Osteoblast (primary cell): ENCODE measurements at regions not wholly inside any gene's neighbourhood (a gene's known extent, or its start where the extent isn't known, plus 50 kb on each side); places are given as distances from the start of the nearest gene placed in this dataset.

Experiments
- DNase-seq: peaks from one replicate; pipeline ENCODE4 v3.0.0; 2011; ENCODE audit warnings: low spot score, mixed read lengths; ENCODE audit not compliant: insufficient read length; ENCODE audit errors: missing footprints
- H2AFZ ChIP-seq: 2 replicates; pipeline ENCODE4 v1.6.0; 2011; ENCODE audit warnings: mild to moderate bottlenecking, low read length
- H3K27ac ChIP-seq: 2 replicates; pipeline ENCODE4 v1.5.1; 2011; ENCODE audit warnings: mild to moderate bottlenecking, low read depth, low read length, moderate library complexity
- H3K27me3 ChIP-seq: 2 replicates; pipeline ENCODE4 v1.6.0; 2012; ENCODE audit warnings: mild to moderate bottlenecking, control low read depth, inconsistent platforms, low read length, moderate library complexity; ENCODE audit not compliant: insufficient read depth
- H3K36me3 ChIP-seq: 2 replicates; pipeline ENCODE4 v1.5.1; 2011; ENCODE audit warnings: mild to moderate bottlenecking, low read length, control low read depth, moderate library complexity; ENCODE audit not compliant: insufficient read depth
- H3K4me1 ChIP-seq: 2 replicates; pipeline ENCODE4 v1.5.1; 2011; ENCODE audit warnings: mild to moderate bottlenecking, low read length, control low read depth, moderate library complexity; ENCODE audit not compliant: insufficient read depth
- H3K4me2 ChIP-seq: 2 replicates; pipeline ENCODE4 v1.6.0; 2011; ENCODE audit warnings: mild to moderate bottlenecking, low read length; ENCODE audit not compliant: insufficient read depth
- H3K4me3 ChIP-seq: fragments of 200-600 bp; sonication (generic); 3 replicates; pipeline ENCODE4 v1.5.1; 2012; ENCODE audit warnings: mild to moderate bottlenecking, low read length, inconsistent platforms; ENCODE audit not compliant: insufficient read depth
- H3K79me2 ChIP-seq: 2 replicates; pipeline ENCODE4 v1.6.0; 2012; ENCODE audit warnings: mild to moderate bottlenecking, low read length, control low read depth, inconsistent platforms; ENCODE audit not compliant: insufficient read depth
- H3K9me3 ChIP-seq: 2 replicates; pipeline ENCODE4 v1.5.1; 2011; ENCODE audit warnings: low read depth, low read length, control low read depth
- H4K20me1 ChIP-seq: 2 replicates; pipeline ENCODE4 v1.6.0; 2012; ENCODE audit warnings: mild to moderate bottlenecking, low read length, control low read depth; ENCODE audit not compliant: insufficient read depth
- CTCF ChIP-seq: IDR thresholded peaks from 2 replicates; pipeline ENCODE4 v1.5.1; 2011; ENCODE audit warnings: mild to moderate bottlenecking, low read depth, low read length, moderate library complexity; ENCODE audit errors: extremely low read depth

- no peaks in the 10 kb centered on the region for H3K27me3 ChIP-seq
- no peak overlapping the region for H3K27ac ChIP-seq
- H3K4me3 ChIP-seq, result no peak overlapping the region
- no peak for TF ChIP-seq CTCF
- no peak for DNase-seq
- H3K36me3 ChIP-seq, result no peaks in the 10 kb centered on the region
- H3K4me2 ChIP-seq, result no peak overlapping the region
- H4K20me1 ChIP-seq, result no peaks in the 10 kb centered on the region
- no peaks in the 10 kb centered on the region for H3K79me2 ChIP-seq
- H3K9me3 ChIP-seq, result no peaks in the 10 kb centered on the region
- peaks cover 8% of the 10 kb centered on the region for H3K4me1 ChIP-seq
- no peak overlapping the region for H2AFZ ChIP-seq
Measured at GRCh38 chr17:71405101-71405500, 715.7 kb upstream of the SOX9 start.

GRCh38 chr17:71407981-71408380 lies 712.8 kb upstream of the SOX9 start:
- Histone ChIP-seq H3K79me2 (no peaks in the 10 kb centered on the region), H3K36me3 (no peaks in the 10 kb centered on the region), H2AFZ (no peak overlapping the region), H3K9me3 (no peaks in the 10 kb centered on the region), H3K4me3 (no peak overlapping the region), H4K20me1 (no peaks in the 10 kb centered on the region), H3K27ac (no peak overlapping the region), H3K27me3 (no peaks in the 10 kb centered on the region), H3K4me2 (no peak overlapping the region), H3K4me1 (peaks cover 18% of the 10 kb centered on the region)
- no peak for TF ChIP-seq CTCF
- DNase-seq, result no peak

- TF ChIP-seq CTCF, result no peak
- no peaks in the 10 kb centered on the region for H4K20me1 ChIP-seq
- no peaks in the 10 kb centered on the region for H3K27me3 ChIP-seq
- no peak overlapping the region for H3K4me2 ChIP-seq
- H3K79me2 ChIP-seq, result no peaks in the 10 kb centered on the region
- no peak overlapping the region for H3K27ac ChIP-seq
- no peak overlapping the region for H3K4me3 ChIP-seq
- H3K4me1 ChIP-seq, result peaks cover 28% of the 10 kb centered on the region
- H2AFZ ChIP-seq, result no peak overlapping the region
- H3K36me3 ChIP-seq, result no peaks in the 10 kb centered on the region
- H3K9me3 ChIP-seq, result no peaks in the 10 kb centered on the region
- no peak for DNase-seq
Measured at GRCh38 chr17:71409137-71409536, 711.7 kb upstream of the SOX9 start.

- no peaks in the 10 kb centered on the region for H3K9me3 ChIP-seq
- no peak for TF ChIP-seq CTCF
- H3K4me3 ChIP-seq, result no peak overlapping the region
- no peaks in the 10 kb centered on the region for H3K27me3 ChIP-seq
- peak; percentile 76 for DNase-seq
- H2AFZ ChIP-seq, result no peak overlapping the region
- no peaks in the 10 kb centered on the region for H3K36me3 ChIP-seq
- H3K27ac ChIP-seq, result peak overlapping the region; percentile 2
- no peak overlapping the region for H3K4me2 ChIP-seq
- H3K4me1 ChIP-seq, result peaks cover 28% of the 10 kb centered on the region
- no peaks in the 10 kb centered on the region for H3K79me2 ChIP-seq
- no peaks in the 10 kb centered on the region for H4K20me1 ChIP-seq
Measured at GRCh38 chr17:71409712-71410111, 711.1 kb upstream of the SOX9 start.
